Transverse colon (tissue), 3 donors: ENCODE measurements at regions not wholly inside any gene's neighbourhood (a gene's known extent, or its start where the extent isn't known, plus 50 kb on each side); places are given as distances from the start of the nearest gene placed in this dataset.

ENCODE experiments used
- CTCF ChIP-seq, 5 experiments: fragments of 200-600 bp in 3 of 5; fragments of 450-650 bp in 2 of 5; sonication (generic) in 3 of 5; IDR thresholded peaks; 1 replicate in 2 of 5; 2 replicates in 3 of 5; pipeline ENCODE4 v1.5.1; 2016 to 2017; ENCODE audit warnings: antibody characterized with exemption in 5 of 5, inconsistent platforms in 3 of 5, mild to moderate bottlenecking in 2 of 5, moderate library complexity in 1 of 5
- POLR2A ChIP-seq: fragments of 450-650 bp; IDR thresholded peaks from one replicate; pipeline ENCODE4 v1.6.1; 2016; ENCODE audit warnings: antibody characterized with exemption, mild to moderate bottlenecking, moderate library complexity

DNA sequence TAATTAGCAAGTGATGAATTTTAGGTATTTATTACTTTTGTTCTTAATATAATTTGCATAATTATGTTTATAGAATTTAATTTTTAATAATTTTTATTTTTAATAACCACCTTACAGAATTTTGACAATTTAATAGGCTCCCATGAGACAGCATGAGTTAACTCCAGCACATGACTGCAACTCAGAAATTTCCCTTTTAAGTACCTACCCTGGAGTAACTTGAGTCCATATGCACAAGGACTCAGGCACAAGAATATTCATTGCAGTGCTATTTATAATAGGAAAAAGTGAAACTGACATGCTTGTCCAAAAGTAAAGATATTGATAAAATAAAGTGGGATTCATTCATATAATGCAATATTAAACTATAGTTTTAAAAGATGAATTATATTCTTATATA lies 54.1 kb upstream of the C1orf53 start:
- no peak for TF ChIP-seq POLR2A
- no peak for TF ChIP-seq CTCF (IDR thresholded peaks at IDR 0.05)
